Endothelial cell of umbilical vein (primary cell): ENCODE measurements at regions not wholly inside any gene's neighbourhood (a gene's known extent, or its start where the extent isn't known, plus 50 kb on each side); places are given as distances from the start of the nearest gene placed in this dataset.

Experiments
- BruUV-seq: library from RNA; stranded (reverse); fragments of 400-500 nt; replicated peaks from 2 replicates; lab custom pipeline; 2021; lab: Mats Ljungman, UMichigan
- CTCF ChIA-PET: fragments of 300-600, 350-600 bp; sonication (Branson Sonifier 250); formaldehyde crosslinking; loops from one replicate; lab custom pipeline; 2021; ENCODE audit warnings: antibody characterized with exemption, inconsistent platforms; lab: Charles Lee
- POLR2A ChIA-PET: fragments of 300-600, 350-600 bp; sonication (Branson Sonifier 250); formaldehyde crosslinking; loops from one replicate; lab custom pipeline; 2021; ENCODE audit warnings: antibody characterized with exemption, inconsistent platforms; lab: Charles Lee
- DNase-seq: peaks from one replicate; pipeline ENCODE4 v3.0.0-alpha.2; 2011; ENCODE audit warnings: low read depth, low spot score
- FAIRE-seq: peaks from 2 replicates; lab custom pipeline; 2011; peaks lifted over from hg19 to GRCh38; lab: Jason Lieb, UNC
- H2AFZ ChIP-seq: 2 replicates; pipeline ENCODE4 v1.6.0; 2012; ENCODE audit warnings: low read depth, low read length, control low read depth, inconsistent platforms
- H3K27ac ChIP-seq: 2 replicates; pipeline ENCODE4 v1.5.1; 2011; ENCODE audit warnings: low read depth, mild to moderate bottlenecking, control low read depth, low read length, moderate library complexity; ENCODE audit not compliant: insufficient read depth
- H3K27me3 ChIP-seq, 2 experiments: 2 replicates each; pipeline versions ENCODE4 v1.6.0 to v1.6.1; 2011; ENCODE audit warnings: low read length in 2 of 2, mixed read lengths in 1 of 2; ENCODE audit not compliant: control insufficient read depth in 2 of 2, insufficient read depth in 2 of 2
- H3K36me3 ChIP-seq, 2 experiments: 2 replicates in 1 of 2; 3 replicates in 1 of 2; pipeline ENCODE4 v1.5.1; 2011; ENCODE audit warnings: low read length in 2 of 2, mild to moderate bottlenecking in 1 of 2, moderate library complexity in 1 of 2; ENCODE audit not compliant: control insufficient read depth in 2 of 2, insufficient read depth in 2 of 2; ENCODE audit errors: extremely low read depth in 1 of 2
- H3K4me1 ChIP-seq: 3 replicates; pipeline ENCODE4 v1.5.1; 2011; ENCODE audit warnings: mild to moderate bottlenecking, low read length; ENCODE audit not compliant: control insufficient read depth, insufficient read depth; ENCODE audit errors: extremely low read depth
- H3K4me2 ChIP-seq: 2 replicates; pipeline ENCODE4 v1.6.1; 2011; ENCODE audit warnings: low read length, control low read depth, mixed read lengths; ENCODE audit not compliant: insufficient read depth
- H3K4me3 ChIP-seq, 3 experiments: fragments of 200-600 bp in 1 of 3; sonication (generic), shearing (Covaris generic) in 1 of 3; replicated peaks in 1 of 3; 2 replicates each; pipeline ENCODE4 v1.5.1; 2011 to 2016; ENCODE audit warnings: control low read depth in 3 of 3, low read length in 3 of 3, mild to moderate bottlenecking in 2 of 3, inconsistent platforms in 1 of 3, low read depth in 1 of 3, moderate library complexity in 1 of 3; ENCODE audit not compliant: insufficient read depth in 1 of 3
- H3K79me2 ChIP-seq: 2 replicates; pipeline ENCODE4 v1.6.0; 2012; ENCODE audit warnings: low read length, inconsistent platforms; ENCODE audit not compliant: control insufficient read depth, insufficient read depth
- H3K9ac ChIP-seq: replicated peaks from 2 replicates; pipeline ENCODE3; 2011; ENCODE audit warnings: low read length, control low read depth; ENCODE audit not compliant: insufficient read depth; ENCODE audit errors: extremely low read depth
- H3K9me1 ChIP-seq: replicated peaks from 3 replicates; pipeline ENCODE4 v1.6.0; 2011; ENCODE audit warnings: mild to moderate bottlenecking, low read length; ENCODE audit not compliant: control insufficient read depth, insufficient read depth; ENCODE audit errors: extremely low read depth
- H3K9me3 ChIP-seq: replicated peaks from 2 replicates; pipeline ENCODE4 v1.5.1; 2012; ENCODE audit warnings: low read length, inconsistent platforms; ENCODE audit not compliant: control insufficient read depth, insufficient read depth
- H4K20me1 ChIP-seq: replicated peaks from 2 replicates; pipeline ENCODE3; 2011; ENCODE audit warnings: mild to moderate bottlenecking, low read length; ENCODE audit not compliant: control insufficient read depth, insufficient read depth; ENCODE audit errors: extremely low read depth
- EZH2 ChIP-seq: IDR thresholded peaks from 2 replicates; pipeline ENCODE4 v1.6.1; 2012; ENCODE audit warnings: borderline replicate concordance, low read depth, mild to moderate bottlenecking, moderate library complexity, low read length, inconsistent platforms; ENCODE audit not compliant: severe bottlenecking
- FOS ChIP-seq: IDR thresholded peaks from 2 replicates; pipeline ENCODE4 v1.6.1; 2011; ENCODE audit warnings: mild to moderate bottlenecking, low read length, moderate library complexity, borderline replicate concordance; ENCODE audit not compliant: insufficient read depth
- GATA2 ChIP-seq: IDR thresholded peaks from 2 replicates; pipeline ENCODE4 v1.7.0; 2011; ENCODE audit warnings: low read depth, mild to moderate bottlenecking, moderate library complexity, mixed read lengths, low read length; ENCODE audit not compliant: insufficient read length, insufficient read depth
- JUN ChIP-seq: IDR thresholded peaks from 2 replicates; pipeline ENCODE4 v1.6.1; 2011; ENCODE audit warnings: borderline replicate concordance, low read depth; ENCODE audit not compliant: insufficient read length, insufficient read depth
- MYC ChIP-seq: IDR thresholded peaks from one replicate; pipeline ENCODE4 v1.6.1; 2011; ENCODE audit warnings: mild to moderate bottlenecking, low read depth, low read length
- POLR2A ChIP-seq: IDR thresholded peaks from 2 replicates; pipeline ENCODE4 v1.6.1; 2012; ENCODE audit warnings: low read depth, mild to moderate bottlenecking, control low read depth, low read length
- POLR2AphosphoS5 ChIP-seq: IDR thresholded peaks from 2 replicates; pipeline ENCODE4 v1.6.1; 2012; ENCODE audit warnings: low read depth, mild to moderate bottlenecking, control low read depth, low read length, moderate library complexity; ENCODE audit not compliant: insufficient read depth
- dilution Hi-C: fragments of 300-500 bp; cut with MboI; formaldehyde crosslinking; loops from one replicate; pipeline ENCODE4 v1.15.0; 2019; ENCODE audit warnings: low sequenced_read_pairs; ENCODE audit not compliant: extremely low pct_ligation_motif_present
- intact Hi-C: fragments of 100-400 bp; cut with micrococcal nuclease; formaldehyde crosslinking; loops from one replicate; pipeline ENCODE4 v1.10.0; 2022
- TF ChIP-seq, protein P1 (sequence below), 2 donors: IDR thresholded peaks; 1 replicate in 1 of 2; 2 replicates in 1 of 2; pipeline ENCODE4 v1.5.1; 2011; ENCODE audit warnings: low read length in 2 of 2, mild to moderate bottlenecking in 2 of 2, moderate library complexity in 2 of 2, control low read depth in 1 of 2, inconsistent platforms in 1 of 2, low read depth in 1 of 2; ENCODE audit not compliant: insufficient read depth in 1 of 2; ENCODE audit errors: extremely low read depth in 1 of 2
- TF ChIP-seq, protein P2 (sequence below): IDR thresholded peaks from 2 replicates; pipeline ENCODE4 v1.6.1; 2011; ENCODE audit not compliant: insufficient read depth, insufficient read length

DNA sequence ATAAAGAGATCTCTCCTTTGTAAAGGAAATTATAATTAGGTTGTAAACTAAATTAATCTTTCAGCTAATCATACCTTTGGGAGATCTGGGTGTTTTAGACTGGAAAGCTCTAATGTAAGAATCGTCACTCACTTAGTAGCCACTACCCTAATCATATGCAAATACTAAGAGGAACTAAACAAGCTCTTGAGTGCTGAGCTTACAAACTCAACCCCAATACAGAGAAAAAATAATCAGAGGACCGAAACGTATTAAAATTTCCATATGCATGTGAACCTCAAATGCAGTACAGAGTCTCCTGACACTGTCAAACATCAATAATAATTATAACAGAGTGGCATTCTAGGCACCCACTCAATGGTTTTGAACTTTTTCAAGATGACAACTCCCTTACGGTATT lies 235.3 kb upstream of the FOXN3 start:
- POLR2A ChIA-PET = no interaction called here
- DNase-seq (no peak), FAIRE-seq (no peak)
- Histone ChIP-seq H3K27me3 (no peaks in the 10 kb centered on the region), H4K20me1 (no peaks in the 10 kb centered on the region), H3K27ac (no peak overlapping the region), H3K4me1 (no peaks in the 10 kb centered on the region), H3K4me3 (no peak overlapping the region), H2AFZ (no peak overlapping the region), H3K9me3 (no peaks in the 10 kb centered on the region), H3K79me2 (no peaks in the 10 kb centered on the region), H3K4me2 (no peak overlapping the region), H3K9ac (no peak overlapping the region), H3K36me3 (no peaks in the 10 kb centered on the region), H3K9me1 (no peaks in the 10 kb centered on the region)
- intact Hi-C loops = no loop called here
- TF ChIP-seq, protein P1, sequence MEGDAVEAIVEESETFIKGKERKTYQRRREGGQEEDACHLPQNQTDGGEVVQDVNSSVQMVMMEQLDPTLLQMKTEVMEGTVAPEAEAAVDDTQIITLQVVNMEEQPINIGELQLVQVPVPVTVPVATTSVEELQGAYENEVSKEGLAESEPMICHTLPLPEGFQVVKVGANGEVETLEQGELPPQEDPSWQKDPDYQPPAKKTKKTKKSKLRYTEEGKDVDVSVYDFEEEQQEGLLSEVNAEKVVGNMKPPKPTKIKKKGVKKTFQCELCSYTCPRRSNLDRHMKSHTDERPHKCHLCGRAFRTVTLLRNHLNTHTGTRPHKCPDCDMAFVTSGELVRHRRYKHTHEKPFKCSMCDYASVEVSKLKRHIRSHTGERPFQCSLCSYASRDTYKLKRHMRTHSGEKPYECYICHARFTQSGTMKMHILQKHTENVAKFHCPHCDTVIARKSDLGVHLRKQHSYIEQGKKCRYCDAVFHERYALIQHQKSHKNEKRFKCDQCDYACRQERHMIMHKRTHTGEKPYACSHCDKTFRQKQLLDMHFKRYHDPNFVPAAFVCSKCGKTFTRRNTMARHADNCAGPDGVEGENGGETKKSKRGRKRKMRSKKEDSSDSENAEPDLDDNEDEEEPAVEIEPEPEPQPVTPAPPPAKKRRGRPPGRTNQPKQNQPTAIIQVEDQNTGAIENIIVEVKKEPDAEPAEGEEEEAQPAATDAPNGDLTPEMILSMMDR (IDR thresholded peaks at IDR 0.05; ENCODE audit: extremely low read depth in 1 of 2, insufficient read depth in 1 of 2, low read depth in 1 of 2, low read length in 2 of 2) = no peak
- TF ChIP-seq POLR2A = no peak
- no peak for TF ChIP-seq GATA2
- TF ChIP-seq FOS = no peak
- no peak for TF ChIP-seq POLR2AphosphoS5
- TF ChIP-seq EZH2 = no peak
- TF ChIP-seq JUN = no peak
- TF ChIP-seq, protein P2, sequence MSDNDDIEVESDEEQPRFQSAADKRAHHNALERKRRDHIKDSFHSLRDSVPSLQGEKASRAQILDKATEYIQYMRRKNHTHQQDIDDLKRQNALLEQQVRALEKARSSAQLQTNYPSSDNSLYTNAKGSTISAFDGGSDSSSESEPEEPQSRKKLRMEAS = no peak
- TF ChIP-seq MYC = no peak
- CTCF ChIA-PET = interaction anchor here (0.8 to 1.3 kb wide), 2 partner anchors 66 to 612 kb away, joined by 3 read pairs; no protein-coding TSS in a partner anchor
- BruUV-seq = no TSS peak
- dilution Hi-C loops = no loop called here
